Esophagus squamous epithelium (tissue), 5 donors: ENCODE measurements at regions not wholly inside any gene's neighbourhood (a gene's known extent, or its start where the extent isn't known, plus 50 kb on each side); places are given as distances from the start of the nearest gene placed in this dataset.

Experiments
- DNase-seq: peaks from one replicate; lab custom pipeline; 2025; lab: John Stamatoyannopoulos, UW
- H3K27ac ChIP-seq, 4 donors: fragments of 200-600 bp; sonication (generic); one replicate each; pipeline ENCODE4 v1.5.1; 2016 to 2019; ENCODE audit warnings: mild to moderate bottlenecking in 1 of 4
- H3K27me3 ChIP-seq, 4 donors: fragments of 200-600 bp; sonication (generic); 1 replicate in 3 of 4; 2 replicates in 1 of 4; pipeline versions ENCODE4 v1.5.1 to v1.6.0; 2017 to 2021; ENCODE audit warnings: antibody characterized with exemption in 1 of 4
- H3K36me3 ChIP-seq, 3 donors: fragments of 200-600 bp; sonication (generic); one replicate each; pipeline ENCODE4 v1.5.1; 2016 to 2019
- H3K4me1 ChIP-seq, 3 donors: fragments of 200-600 bp; sonication (generic); one replicate each; pipeline ENCODE4 v1.5.1; 2017 to 2019
- H3K4me3 ChIP-seq, 4 donors: fragments of 200-600 bp; sonication (generic); 1 replicate in 3 of 4; 2 replicates in 1 of 4; pipeline ENCODE4 v1.5.1; 2016 to 2019; ENCODE audit warnings: mild to moderate bottlenecking in 2 of 4, moderate library complexity in 1 of 4
- H3K9me3 ChIP-seq, 3 donors: fragments of 200-600 bp; sonication (generic); one replicate each; pipeline ENCODE4 v1.5.1; 2016 to 2019
- POLR2A ChIP-seq, 4 donors: fragments of 450-650 bp; IDR thresholded peaks; one replicate each; pipeline ENCODE4 v1.6.1; 2017; ENCODE audit warnings: antibody characterized with exemption in 4 of 4, mild to moderate bottlenecking in 4 of 4, moderate library complexity in 3 of 4
- WGBS, 2 donors: methylation state at CpG; one replicate each; pipeline ENCODE4 v1.1.5; 2018; 5-methylcytosine and 5-hydroxymethylcytosine counted together
- intact Hi-C: fragments of 100-400 bp; cut with DNase I; formaldehyde crosslinking; loops from one replicate; pipeline ENCODE4 v1.15.0; 2022
- TF ChIP-seq, protein P1 (sequence below), 6 experiments: fragments of 450-650 bp in 4 of 6; fragments of 200-600 bp in 2 of 6; sonication (generic) in 2 of 6; IDR thresholded peaks; one replicate each; pipeline ENCODE4 v1.5.1; 2016 to 2019; ENCODE audit warnings: antibody characterized with exemption in 6 of 6, mild to moderate bottlenecking in 4 of 6, moderate library complexity in 4 of 6
- donor health status: DM: yes; HTN: yes; CAD: no.

GRCh38 chr13:80030491-80030890 is 310.4 kb downstream of the SPRY2 start:
- 27 to 49% methylated on average over 3 of the region's 3 CpGs for WGBS, 2 donors
- no peak for DNase-seq
- Histone ChIP-seq H3K36me3 (no peaks in the 10 kb centered on the region), H3K27me3 (no peaks in the 10 kb centered on the region), H3K27ac (no peak overlapping the region), H3K4me1 (no peaks in the 10 kb centered on the region), H3K4me3 (no peak overlapping the region), H3K9me3 (no peaks in the 10 kb centered on the region)
- TF ChIP-seq, protein P1, sequence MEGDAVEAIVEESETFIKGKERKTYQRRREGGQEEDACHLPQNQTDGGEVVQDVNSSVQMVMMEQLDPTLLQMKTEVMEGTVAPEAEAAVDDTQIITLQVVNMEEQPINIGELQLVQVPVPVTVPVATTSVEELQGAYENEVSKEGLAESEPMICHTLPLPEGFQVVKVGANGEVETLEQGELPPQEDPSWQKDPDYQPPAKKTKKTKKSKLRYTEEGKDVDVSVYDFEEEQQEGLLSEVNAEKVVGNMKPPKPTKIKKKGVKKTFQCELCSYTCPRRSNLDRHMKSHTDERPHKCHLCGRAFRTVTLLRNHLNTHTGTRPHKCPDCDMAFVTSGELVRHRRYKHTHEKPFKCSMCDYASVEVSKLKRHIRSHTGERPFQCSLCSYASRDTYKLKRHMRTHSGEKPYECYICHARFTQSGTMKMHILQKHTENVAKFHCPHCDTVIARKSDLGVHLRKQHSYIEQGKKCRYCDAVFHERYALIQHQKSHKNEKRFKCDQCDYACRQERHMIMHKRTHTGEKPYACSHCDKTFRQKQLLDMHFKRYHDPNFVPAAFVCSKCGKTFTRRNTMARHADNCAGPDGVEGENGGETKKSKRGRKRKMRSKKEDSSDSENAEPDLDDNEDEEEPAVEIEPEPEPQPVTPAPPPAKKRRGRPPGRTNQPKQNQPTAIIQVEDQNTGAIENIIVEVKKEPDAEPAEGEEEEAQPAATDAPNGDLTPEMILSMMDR (IDR thresholded peaks at IDR 0.05): peak in 1 of 6 experiments; percentile 23
- TF ChIP-seq POLR2A (IDR thresholded peaks at IDR 0.05): no peak
- intact Hi-C loops: no loop called here

- H3K27ac ChIP-seq: no peak overlapping the region
- H3K9me3 ChIP-seq: no peaks in the 10 kb centered on the region
- 80 to 81% methylated on average over 2 of the region's 2 CpGs for WGBS, 2 donors
- no peaks in the 10 kb centered on the region for H3K4me1 ChIP-seq
- H3K27me3 ChIP-seq: no peaks in the 10 kb centered on the region
- TF ChIP-seq POLR2A (IDR thresholded peaks at IDR 0.05): no peak
- TF ChIP-seq, protein P1 (IDR thresholded peaks at IDR 0.05): no peak
- no peaks in the 10 kb centered on the region for H3K36me3 ChIP-seq
- no peak overlapping the region for H3K4me3 ChIP-seq
- intact Hi-C loops: no loop called here
- no peak for DNase-seq
Observed at GRCh38 chr13:80029170-80029569, 311.8 kb downstream of the SPRY2 start.

DNA sequence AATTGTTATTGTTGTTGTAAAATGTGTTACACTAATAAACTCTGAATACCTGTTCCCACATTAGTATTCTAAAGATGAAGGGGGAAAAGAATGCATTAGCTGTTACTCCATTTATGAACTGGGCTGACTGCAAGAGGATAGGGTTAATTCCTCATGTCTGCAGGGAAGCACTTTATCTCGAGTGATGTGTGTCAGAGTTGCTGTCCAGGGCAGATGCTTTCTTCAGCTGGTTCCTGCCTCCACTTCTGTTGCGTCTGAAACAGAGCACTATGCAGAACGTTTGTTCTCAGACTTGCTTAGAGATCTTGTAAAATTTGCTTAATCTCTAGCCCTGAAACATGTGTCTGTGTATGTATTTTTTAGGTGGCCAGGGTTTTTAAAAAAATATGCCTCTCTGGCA is 318.8 kb downstream of the SPRY2 start:
- Histone ChIP-seq H3K36me3 (no peaks in the 10 kb centered on the region), H3K9me3 (no peaks in the 10 kb centered on the region), H3K27ac (no peak overlapping the region), H3K4me1 (no peaks in the 10 kb centered on the region), H3K4me3 (no peak overlapping the region), H3K27me3 (no peaks in the 10 kb centered on the region)
- TF ChIP-seq POLR2A (IDR thresholded peaks at IDR 0.05): no peak
- TF ChIP-seq, protein P1 (IDR thresholded peaks at IDR 0.05): no peak
- DNase-seq: no peak
- intact Hi-C loops: no loop called here
- 56 to 64% methylated on average over 3 of the region's 3 CpGs for WGBS, 2 donors

GRCh38 chr13:80012251-80012650 is 328.7 kb downstream of the SPRY2 start:
- DNase-seq: no peak
- no peak for TF ChIP-seq POLR2A (IDR thresholded peaks at IDR 0.05)
- TF ChIP-seq, protein P1 (IDR thresholded peaks at IDR 0.05): no peak
- Histone ChIP-seq H3K36me3 (no peaks in the 10 kb centered on the region), H3K9me3 (no peaks in the 10 kb centered on the region), H3K4me3 (no peak overlapping the region), H3K27ac (no peak overlapping the region), H3K4me1 (peaks cover 0 to 10% (median 6%) of the 10 kb centered on the region in 3 donors), H3K27me3 (no peaks in the 10 kb centered on the region)
- intact Hi-C loops: no loop called here
- WGBS, 2 donors: 25% methylated on average over 1 of the region's 1 CpG

DNA sequence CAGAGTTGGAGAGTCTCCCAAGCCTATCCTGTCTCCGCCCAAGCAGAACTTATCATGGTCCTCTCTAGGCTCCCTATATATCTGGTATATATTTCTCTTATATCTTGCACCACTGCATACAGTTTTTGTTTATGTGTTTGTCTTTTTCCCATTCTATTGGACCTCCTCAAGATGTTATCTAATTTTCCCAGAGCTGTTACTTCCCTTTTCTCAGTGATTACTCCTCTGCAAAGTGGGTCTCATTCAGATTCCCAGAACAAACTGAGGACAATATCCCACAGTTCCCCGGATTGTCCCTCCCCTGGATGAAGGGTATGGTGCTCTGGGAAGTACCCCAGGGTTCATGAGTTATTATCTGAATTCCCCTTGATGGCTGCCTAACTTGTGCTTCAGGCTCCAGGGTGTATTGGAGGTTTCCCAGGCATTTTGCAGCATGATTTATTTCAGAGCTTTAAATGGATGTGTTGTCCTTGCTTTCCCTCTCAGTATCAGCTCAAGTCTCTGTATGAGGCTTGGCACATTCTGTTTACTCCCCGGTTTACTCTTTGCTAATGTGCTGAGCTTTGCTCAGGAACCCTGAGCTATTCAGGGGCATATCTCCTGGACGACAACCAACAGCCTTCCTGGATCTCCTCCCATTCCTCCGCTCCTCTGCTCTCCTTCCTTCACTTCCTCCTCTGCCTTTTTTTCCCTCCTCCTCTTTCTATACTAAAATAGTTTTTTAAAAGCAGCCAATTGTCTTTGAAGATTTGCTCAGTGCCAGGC is 329.3 kb downstream of the SPRY2 start:
- TF ChIP-seq, protein P1 (IDR thresholded peaks at IDR 0.05): no peak
- no peak for TF ChIP-seq POLR2A (IDR thresholded peaks at IDR 0.05)
- Histone ChIP-seq H3K36me3 (no peaks in the 10 kb centered on the region), H3K27me3 (no peaks in the 10 kb centered on the region), H3K27ac (no peak overlapping the region), H3K4me1 (peaks cover 0 to 10% (median 6%) of the 10 kb centered on the region in 3 donors), H3K9me3 (no peaks in the 10 kb centered on the region), H3K4me3 (no peak overlapping the region)
- intact Hi-C loops: no loop called here
- 31 to 38% methylated on average over 5 of the region's 5 CpGs for WGBS, 2 donors
- DNase-seq: no peak
